ENCODE measurements at regions not wholly inside any gene's neighbourhood (a gene's known extent, or its start where the extent isn't known, plus 50 kb on each side); places are given as distances from the start of the nearest gene placed in this dataset.

GRCh38 chr16:55125818-55126385 is 195.2 kb downstream of the IRX5 start:
- DNase-seq, result no peak

- DNase-seq, result no peak
Observed at GRCh38 chr16:55126456-55126855, 195.8 kb downstream of the IRX5 start.

- no peak for DNase-seq
Observed at GRCh38 chr16:55130456-55130855, 193.5 kb upstream of the IRX6 start.

DNA sequence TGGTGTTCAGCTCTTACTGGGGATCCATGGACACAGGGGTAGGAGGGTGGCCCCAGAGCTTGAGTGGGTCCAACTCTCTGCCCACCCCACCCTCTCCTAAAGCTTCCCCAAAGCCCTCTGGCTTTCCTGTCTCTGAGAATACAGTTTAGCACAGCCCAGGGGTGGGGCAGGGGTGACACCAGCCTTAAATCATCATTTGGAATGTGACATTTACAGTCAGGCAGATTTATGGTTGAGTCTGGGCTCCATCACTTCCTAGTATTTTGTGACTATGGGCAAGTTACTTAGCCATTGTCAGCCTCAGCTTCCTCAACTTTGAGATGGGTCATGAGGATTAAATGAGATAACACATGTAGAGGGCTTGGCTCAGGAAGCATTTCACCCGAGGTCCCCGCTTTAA is 193.1 kb upstream of the IRX6 start:
- no peak for DNase-seq

GRCh38 chr16:55133654-55134053 is 190.3 kb upstream of the IRX6 start:
- no peak for DNase-seq

GRCh38 chr16:55136356-55137150 is 187.4 kb upstream of the IRX6 start:
- DNase-seq, result no peak

DNA sequence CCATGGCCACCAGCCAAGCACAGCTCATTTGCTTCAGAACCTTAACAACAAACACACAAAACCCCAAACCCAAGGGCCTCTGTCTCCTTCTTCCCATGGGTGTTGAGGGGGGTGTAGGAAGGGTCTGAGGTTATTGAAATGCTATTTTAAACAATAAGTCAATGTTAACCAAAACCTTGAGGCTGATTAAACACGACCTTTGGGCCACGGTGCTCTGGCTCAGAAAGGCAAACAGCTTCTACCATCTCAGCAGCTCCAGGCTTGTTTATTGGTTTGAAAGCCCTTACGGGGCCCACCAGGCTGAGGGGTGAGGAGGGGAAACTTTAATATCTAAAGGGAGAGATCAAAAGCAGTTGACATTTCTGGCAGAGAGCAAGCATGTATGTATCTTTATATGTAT is 185.7 kb upstream of the IRX6 start:
- DNase-seq, result no peak

DNA sequence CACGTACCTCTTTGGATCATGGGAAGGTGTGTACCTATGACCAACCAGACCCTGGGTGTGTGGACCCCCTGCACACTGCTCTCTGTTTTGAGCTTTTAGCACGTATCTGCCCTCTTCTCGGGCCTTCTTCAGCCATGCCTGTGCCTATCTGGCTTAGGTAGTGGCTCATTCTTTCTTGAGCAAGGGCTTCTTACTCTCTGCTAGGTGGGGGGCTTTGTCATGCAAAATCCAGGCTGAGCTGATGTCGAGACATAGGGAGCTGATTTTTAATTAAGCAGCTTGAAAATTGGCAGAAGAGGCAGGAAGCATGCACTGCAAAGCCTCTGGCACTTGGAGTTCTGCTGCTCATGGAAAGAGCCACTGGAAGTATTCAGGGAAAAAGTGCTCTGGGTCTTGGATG is 181.6 kb upstream of the IRX6 start:
- DNase-seq, result no peak

DNA sequence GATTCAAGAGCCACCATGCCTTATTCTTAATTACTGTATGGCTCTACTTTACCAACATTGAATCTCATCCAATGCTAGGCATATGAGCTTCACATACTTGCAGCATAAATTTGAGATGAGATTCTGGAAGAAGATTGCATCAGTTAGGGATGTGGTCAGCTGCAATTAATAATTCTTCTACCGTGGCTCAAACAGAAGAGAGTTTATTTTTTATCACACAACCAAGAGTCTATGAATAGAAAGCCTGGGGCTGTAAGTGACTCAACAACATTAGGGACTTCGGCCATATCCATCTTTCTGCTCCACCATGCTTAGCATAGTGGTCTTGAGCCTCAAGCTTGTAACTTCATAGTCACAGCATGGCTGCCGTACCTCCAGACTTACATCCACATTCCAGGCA is 179.4 kb upstream of the IRX6 start:
- no peak for DNase-seq

DNA sequence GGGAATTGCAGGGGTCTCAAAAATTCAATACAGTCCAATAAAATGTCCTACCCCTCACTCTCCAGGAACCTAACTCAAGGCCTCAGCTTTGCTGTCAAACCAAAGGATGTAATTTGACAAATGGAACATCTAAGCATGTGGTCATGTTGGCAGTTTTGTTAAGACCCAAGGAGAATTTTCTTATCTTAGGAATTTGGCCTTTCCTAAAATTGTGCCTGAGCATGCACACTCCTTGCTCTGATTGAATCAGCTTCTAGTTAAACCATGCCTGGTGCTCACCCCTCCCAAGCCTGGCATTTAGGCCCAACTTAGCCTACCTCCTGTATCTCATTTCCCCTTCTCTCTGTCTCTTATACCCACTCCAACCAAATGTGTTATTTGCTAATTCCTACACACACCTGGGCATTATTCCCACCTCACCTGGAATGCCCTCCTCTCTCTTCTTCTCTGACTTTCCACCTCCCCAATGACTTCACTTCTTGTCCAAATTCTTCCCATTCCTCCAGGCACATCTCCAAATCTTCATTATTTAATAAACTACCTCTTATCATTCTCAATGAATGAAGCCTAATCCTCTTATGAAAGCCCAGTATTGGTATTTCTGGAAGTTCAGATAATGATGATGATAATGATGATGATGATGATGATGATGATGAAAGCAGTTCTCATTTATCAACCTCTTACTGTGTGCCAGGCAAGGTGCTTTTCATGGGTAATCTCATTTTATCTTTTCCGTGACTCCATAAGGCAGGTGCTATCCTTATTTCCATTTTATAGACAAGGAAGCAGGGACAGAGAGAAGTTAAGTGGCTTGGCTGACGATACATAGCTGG is 178.0 kb upstream of the IRX6 start:
- DNase-seq, result no peak

DNA sequence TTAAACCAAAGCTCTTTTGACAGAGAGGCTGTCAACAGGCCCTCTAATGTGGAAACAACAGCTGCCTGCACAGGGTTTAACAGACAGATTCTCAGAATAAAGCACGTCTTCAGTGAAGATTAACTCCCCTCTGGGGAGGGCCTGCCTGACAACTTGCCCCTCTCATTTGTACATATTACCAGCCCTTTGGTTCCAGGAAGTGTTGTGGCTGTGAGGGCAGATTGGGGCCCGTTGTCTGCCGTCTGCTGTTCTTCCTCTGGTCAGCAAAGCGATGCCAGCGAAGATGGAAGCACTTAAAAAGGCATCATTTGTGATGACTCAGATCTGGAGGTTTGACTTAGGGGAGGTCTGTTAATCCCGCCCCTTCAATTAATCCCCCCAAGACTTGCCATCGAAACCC is 177.0 kb upstream of the IRX6 start:
- DNase-seq, result no peak

DNA sequence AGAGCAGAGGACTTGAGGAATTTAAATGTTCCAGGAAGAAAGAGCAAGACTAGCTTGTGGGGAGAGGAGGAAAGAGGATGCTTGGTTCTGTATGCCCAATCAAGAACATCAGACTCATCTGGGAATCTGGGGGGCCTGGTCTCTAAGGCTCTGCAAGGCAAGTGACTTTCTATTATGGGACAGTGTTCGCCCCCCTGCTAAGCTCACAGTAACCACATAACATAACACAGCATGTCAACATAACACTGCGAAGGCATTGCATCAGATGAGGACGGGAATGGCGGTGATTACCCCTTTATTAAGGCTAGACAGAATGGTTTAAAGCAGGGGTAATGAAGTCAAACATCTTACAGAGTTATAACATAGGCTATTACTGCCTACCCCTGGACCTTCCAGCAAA is 176.6 kb upstream of the IRX6 start:
- no peak for DNase-seq

DNA sequence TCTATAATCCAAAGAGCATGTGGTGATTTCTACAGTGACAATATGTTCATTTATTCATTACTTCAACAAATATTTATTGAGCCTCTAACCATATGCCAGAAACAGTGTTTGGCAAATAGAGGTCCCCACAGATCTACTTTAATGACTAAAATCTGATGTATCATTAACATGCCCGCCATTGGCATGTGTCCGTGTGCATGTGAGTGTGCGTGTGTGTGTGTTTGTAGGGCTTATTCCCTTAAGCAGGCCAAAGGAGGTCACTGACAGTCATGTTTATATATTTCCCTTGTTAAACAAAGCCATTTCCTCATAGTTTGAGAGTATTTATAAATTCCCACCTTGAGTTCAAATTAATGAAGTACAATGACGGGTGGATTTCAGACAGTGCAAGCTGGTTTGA is 174.4 kb upstream of the IRX6 start:
- DNase-seq, result no peak

GRCh38 chr16:55151561-55152305 is 172.3 kb upstream of the IRX6 start:
- no peak for DNase-seq

GRCh38 chr16:55152875-55153390 is 171.1 kb upstream of the IRX6 start:
- no peak for DNase-seq

GRCh38 chr16:55154262-55154661 is 169.7 kb upstream of the IRX6 start:
- DNase-seq, result no peak

DNA sequence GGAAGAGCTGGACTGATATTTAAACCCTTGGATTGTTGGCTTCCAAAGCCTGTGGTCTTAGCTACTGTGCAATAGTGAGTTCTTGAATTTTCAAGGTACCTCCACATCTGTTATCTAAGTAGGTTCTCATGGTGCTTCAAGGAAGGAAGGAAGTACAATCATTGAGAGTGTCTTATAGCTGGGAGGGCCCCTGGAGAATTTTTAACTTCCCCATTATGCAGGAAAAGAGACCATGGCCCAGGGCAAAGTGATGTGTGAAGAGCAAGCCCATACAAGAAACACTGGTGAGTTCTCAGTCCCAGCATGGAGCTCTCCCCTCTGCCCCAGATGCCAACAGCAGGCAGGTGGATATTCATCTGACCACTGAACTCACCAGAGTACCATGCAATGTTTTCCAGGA is 169.0 kb upstream of the IRX6 start:
- DNase-seq, result no peak

DNA sequence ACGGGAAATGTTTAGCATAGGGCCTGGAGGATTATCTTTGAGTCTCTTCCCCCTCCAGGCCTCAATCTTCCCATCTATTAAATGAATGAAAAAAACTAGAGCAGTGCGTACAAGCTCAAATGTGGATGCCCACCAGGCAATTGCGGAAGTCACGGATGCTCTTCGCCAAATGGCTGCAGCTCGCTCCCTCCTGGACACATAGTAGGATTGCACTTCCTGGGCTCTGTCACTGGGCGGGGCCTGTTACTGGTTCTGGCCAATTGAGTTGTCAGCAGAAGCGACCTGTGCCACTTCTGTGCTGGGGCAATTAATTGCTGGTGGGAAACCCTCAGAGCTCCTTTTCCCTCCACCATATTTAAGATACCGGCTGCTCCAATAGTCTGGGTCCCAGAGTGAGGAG is 168.2 kb upstream of the IRX6 start:
- DNase-seq, result no peak

DNA sequence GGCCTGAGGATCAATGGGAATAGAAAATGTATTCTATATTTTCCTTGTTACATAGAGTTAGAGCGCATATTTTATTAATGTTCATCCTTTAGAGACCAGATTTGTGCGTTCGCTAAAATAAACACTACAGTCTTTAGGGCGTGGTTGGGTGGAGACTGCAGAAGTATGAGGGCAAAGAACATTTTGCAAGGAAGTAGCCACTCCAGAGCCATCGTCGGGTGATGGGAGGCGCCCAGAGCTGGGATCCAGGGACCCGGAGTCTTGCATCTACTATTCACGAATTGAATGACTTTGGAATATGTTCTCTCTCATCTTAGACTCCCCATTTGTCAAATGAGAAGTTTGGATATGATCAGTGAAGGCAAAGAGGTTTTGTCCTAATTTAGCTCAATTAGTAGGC is 154.2 kb upstream of the IRX6 start:
- DNase-seq, result no peak

DNA sequence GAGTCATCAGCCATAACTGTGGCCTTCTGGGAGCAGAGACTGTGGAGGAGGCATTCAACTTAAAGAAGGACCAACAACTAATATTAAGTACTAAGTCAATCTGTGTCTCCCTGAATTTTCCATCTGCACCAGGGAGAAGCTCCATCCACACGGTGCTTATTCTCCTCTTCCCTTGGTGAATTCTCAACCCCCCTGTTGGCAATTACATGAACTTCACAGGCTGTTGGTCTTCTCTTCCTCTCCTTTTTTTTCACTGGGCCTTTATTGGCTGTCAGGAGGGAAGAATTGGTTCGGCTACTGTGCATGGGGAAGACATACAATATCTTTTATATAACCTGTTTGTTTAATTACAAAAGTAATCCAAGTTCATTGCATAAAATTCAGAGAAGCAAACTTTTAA is 152.8 kb upstream of the IRX6 start:
- no peak for DNase-seq

DNA sequence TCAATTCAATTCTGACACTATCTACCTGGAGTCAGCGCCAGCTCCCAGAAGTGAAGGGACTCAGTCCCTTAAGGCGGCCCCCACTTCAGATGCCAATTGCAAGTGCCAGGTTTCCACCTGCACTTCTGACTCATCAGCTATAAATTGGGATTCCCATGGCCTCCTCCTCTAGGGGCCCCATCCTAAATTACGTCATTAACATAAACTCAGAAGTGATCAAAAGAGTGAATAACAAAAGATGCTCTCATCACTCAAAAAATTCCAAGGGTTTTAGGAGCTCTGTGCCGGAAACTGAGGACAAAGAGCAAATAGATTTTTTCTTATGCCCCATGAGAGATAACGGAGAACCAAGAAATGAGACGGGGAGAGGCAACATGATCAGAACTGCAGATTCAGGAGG is 148.6 kb upstream of the IRX6 start:
- DNase-seq, result no peak

DNA sequence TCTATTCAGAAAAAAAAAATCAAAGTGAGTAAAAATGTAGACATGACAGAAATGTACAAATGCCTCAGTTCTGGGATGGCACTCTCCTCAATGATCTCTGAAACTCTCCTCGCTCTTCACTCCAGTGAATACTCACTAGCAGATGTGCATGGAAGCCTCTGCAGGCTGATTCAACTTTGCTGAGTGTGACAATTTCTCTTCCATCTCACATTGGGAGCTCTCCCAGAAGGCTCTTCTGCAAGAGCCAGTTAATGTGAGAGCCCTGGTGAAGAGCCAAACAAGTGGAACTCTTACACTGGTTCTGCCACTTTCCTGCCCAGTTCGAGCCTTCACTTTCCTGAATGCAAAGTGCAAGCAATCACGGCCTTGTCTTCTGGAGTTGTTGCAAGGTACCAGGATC is 147.1 kb upstream of the IRX6 start:
- no peak for DNase-seq

DNA sequence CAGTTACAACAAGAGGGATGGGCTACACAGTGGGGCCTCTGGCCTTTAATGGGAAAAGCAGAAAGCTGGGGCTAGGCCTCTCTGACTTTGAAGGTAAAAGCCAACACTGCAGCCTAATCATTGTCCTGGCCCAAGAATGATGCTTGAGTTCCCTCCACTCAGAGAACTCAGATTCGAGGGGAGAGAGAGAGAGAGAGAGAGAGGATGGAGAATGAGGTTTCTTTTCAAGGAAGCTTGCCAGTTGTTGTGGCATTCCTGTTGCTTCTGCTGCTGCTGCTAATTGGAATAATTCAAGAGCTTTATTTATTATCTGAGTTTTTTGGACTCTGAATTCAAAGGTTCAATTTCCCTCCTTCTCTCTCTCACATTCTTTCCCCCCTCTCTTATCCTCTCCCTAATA is 144.6 kb upstream of the IRX6 start:
- no peak for DNase-seq
